HG03060 (cell line): ENCODE measurements at regions not wholly inside any gene's neighbourhood (a gene's known extent, or its start where the extent isn't known, plus 50 kb on each side); places are given as distances from the start of the nearest gene placed in this dataset.

ENCODE experiments used
- ATAC-seq: cut with Tn5 transposase; IDR thresholded peaks from one replicate; pipeline ENCODE4 v1.9.1; 2021; ENCODE audit warnings: low read depth, moderate number of reproducible peaks; ENCODE audit not compliant: unreplicated experiment

DNA sequence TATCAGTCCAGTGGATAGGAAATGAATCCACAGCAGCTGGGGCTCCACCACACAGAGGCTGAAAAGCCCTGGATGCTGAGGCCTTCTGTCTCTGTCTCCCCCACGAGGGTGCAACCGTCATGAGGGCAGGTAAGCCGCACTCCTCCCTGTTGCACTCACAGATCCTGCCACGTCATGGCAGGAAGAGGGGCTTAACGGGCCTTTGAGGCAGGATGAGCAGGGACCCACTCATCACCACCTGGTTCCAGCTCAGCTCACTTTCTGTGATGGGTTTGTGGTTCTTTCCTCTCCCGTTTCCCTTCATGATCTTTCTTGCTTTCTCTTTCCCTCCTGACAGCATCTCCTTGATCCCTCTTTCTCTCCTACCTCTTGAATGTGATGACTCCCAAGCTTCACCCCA lies 575.2 kb downstream of the CCDC171 start:
- ATAC-seq, result no peak

GRCh38 chr9:16131264-16131663 lies 578.4 kb downstream of the CCDC171 start:
- no peak for ATAC-seq

DNA sequence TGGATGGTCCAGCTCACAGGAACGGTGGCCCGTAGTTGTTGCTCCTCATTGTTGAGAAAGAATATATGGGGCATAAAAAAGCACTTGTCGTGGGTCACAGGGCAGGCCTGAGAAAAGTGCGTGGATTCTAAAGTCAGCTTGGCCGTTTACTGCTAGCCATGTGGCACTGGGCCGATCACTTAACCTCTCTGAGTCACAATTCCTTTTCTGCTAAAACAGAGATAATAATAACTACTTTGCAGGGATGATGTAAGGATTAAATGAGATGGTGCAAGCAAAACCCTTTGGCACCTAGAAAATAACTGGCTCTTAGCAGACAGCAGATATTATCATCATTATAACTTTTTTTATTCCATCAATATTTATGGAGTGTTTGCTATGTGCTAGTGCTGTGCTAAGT lies 579.7 kb downstream of the CCDC171 start:
- ATAC-seq, result no peak

DNA sequence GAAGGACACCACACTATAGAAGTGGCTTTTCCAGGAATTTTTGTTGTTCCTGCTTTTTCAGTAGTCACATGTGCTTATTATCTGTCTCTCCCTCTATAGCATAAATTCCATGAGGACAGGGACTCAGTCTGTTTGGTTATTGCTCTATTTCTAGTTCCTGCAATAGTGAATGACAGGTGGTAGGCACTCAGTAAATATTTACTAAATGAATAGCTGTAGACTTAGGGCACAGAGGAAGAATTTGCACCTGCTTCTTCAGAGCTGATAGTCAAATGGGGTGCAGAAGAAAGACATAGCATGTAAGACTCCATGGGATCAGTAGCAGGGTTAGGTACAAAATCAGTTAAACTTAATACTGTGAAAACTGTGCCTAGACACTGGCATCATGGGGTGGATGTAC lies 580.2 kb downstream of the CCDC171 start:
- no peak for ATAC-seq

DNA sequence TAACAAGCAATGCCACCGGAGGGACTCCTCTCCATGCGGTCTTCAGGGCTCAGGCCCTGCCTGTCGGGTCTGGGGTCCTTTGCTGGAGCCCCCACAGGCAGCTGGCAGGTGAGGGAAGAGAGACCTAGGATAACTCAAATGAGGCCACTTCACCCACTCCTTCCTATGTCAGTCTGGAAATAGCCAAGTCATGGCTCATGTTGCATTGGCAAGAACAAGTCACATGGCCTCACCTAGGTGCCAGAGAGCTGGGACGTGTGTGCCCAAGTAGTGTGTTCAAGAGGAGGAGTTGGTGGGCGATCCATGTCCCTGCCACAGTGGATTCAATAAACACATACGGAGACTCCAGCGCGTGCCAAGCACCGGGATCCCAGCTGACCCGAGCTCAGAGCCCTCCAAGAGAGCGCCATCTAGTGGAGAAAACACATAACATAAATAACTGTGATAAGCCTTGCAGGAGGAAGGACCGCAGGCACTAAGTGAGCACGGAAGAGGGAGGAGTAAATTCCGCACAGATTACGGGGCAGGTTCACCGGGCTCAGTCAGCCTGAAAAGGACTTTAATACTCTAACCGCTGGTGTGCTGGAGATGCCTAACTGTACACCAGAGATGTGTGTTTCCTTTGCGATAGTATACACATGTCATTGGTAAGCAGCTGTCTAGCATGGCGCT lies 580.8 kb downstream of the CCDC171 start:
- ATAC-seq, result peak; percentile 92

DNA sequence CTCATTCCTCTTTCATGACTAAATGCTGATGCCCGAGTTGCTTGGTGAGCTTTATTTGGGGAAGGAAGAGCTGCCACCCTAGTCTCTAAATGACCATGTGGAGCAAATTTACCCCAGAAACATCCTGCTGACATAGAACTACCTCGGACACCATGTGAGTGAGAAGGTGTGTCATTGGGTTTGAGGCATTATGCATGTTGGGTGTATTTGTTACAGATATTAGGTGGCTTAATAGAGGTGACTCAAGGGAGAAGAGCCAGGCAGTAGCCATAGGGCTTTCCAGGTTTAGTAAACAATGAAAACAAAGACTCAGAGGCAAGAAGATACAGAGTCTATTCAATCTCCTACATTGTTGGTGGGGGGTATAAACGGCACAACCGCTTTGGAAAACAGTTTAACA lies 581.5 kb downstream of the CCDC171 start:
- ATAC-seq, result no peak

- ATAC-seq, result no peak
Observed at GRCh38 chr9:16135968-16136367, 583.1 kb downstream of the CCDC171 start.

- no peak for ATAC-seq
Observed at GRCh38 chr9:16136451-16136850, 583.6 kb downstream of the CCDC171 start.

DNA sequence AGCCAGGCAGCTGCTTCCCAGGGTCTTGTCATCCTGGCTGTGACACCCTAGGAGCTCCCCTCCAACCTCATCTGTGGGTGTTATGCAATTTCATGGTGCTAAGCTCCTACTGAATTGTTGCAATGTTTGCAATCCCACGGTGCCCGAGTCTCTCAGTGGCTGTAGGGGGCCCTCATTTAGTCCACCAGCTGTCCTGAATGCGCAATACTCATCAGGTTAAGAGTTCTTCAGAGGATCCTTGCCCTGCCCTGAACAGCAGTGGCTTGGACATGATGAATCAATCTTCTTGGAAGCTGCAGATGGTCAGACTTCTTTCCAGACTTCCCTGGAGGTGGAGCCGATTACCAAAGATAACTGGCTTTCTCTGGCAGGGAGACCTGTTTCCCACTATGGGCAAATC lies 584.1 kb downstream of the CCDC171 start:
- no peak for ATAC-seq

- no peak for ATAC-seq
Observed at GRCh38 chr9:16138561-16139491, 586.0 kb downstream of the CCDC171 start.

GRCh38 chr9:16139774-16140173 lies 586.9 kb downstream of the CCDC171 start:
- no peak for ATAC-seq

GRCh38 chr9:16143310-16143709 lies 590.5 kb downstream of the CCDC171 start:
- ATAC-seq, result no peak

- ATAC-seq, result no peak
Observed at GRCh38 chr9:16143947-16144890, 591.4 kb downstream of the CCDC171 start.

DNA sequence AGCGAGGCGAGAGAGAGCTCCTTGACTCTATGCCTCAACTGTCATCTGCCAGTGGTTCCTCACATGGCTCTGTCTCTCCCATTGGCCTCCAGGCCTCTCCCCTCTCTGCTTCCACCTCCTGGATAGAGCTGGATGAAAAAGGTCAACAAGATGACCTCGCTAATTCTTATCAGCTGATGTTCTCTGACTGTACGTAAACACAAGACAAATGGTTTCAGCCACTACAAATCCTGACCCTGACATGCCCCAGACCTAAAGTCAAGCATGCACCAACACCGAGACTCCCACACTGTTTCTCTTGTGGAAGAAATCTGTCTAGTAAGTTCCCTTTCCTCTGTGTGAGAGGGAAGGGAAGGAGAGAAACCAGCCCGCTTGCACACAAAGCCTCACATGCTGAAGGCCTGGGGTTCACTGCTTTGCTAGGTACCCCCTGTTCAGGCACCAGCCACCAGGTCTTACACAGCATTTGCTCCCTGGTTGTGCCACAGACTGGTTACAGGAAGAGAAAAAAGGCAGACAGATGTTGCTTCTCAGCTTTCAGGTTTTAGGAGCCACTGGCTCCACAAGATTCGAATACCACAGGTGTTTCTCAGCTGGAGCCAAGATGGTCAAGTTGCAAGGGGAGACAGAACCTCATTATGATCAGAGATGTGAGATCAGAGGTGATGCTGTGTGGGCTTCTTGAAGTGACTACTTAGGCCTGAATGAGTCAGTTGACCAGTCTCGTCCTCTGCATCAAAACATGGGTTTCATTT lies 592.5 kb downstream of the CCDC171 start:
- ATAC-seq, result no peak

DNA sequence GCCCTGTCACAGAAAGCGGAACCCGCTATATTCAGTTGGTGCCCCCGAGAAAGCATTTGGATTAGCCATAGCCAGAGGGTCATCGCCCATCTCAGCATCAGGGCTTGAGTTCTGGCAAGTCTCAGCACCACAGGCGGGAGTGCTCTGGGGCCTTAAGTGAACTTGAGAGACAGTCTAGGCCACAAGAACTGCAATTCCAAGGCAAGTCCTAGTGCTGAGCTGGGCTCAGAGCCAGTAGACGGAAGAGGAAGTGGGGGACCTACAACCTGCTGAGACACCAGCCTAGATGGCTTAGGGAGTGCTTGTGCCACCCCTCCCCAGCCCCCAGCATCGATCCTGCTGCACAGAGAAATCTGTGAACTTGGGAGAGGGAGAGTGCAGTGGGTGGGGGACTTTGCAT lies 594.9 kb downstream of the CCDC171 start:
- no peak for ATAC-seq

- no peak for ATAC-seq
Observed at GRCh38 chr9:16150501-16150900, 597.7 kb downstream of the CCDC171 start.

- no peak for ATAC-seq
Observed at GRCh38 chr9:16150938-16151650, 598.3 kb downstream of the CCDC171 start.

DNA sequence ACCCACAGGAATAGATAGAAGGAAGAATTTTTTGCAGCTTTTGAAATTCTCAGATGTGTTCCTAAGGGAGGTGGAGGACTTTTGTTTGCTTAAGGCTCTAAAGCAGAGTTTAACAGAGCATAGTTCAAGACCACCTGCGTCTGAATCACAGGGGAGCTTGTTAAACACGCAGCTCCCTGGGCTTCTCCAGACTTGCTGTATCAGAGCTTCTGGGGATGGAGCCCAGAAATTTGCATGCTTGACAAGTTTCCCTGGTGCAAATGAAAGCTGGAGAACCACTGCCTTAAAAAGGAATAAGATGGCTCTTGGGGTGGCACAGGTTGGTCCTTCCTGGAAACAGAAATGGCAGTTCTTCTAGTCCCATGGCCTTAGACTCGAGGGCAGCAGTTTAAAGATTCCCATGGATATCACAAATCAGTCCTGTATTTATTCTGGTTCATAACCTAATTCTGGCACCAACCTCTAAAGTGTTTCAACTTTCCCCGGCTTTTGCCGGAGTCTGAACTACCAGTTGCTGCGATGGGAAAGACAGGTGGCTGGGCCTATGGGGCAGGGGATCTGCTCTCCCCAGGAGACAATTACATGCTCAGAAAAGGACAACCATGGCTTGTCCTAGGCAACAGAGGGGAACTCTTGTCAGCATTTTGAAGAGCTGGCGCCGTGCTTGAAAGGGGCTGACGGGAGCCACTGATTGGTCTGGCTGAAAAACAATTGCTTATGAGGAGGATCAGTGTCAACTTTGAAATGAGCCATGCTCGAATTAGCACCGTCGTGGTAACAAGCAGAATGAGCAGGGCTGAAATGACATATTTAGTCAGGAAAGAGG lies 599.6 kb downstream of the CCDC171 start:
- ATAC-seq, result no peak

DNA sequence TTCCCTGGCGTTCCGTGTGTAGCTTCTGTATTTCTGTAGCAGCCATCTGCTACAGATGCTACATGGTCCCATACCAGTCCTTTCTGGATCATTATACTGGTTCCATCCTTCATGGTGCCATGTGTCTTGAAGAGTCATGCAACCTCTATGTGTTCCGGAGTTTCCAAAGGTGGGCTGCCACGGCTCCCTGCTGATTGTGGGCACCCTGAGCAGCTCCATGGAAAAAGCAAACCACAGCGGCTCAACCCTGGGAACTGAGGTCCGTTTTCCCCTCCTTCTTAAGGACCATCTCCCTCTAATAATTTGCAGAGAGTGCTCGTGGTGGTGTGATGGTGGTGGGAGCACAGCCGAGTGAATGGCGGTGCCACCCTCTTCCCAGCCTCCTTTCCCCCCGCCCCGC lies 600.4 kb downstream of the CCDC171 start:
- ATAC-seq, result no peak
